HG02884 (cell line): ENCODE measurements at regions not wholly inside any gene's neighbourhood (a gene's known extent, or its start where the extent isn't known, plus 50 kb on each side); places are given as distances from the start of the nearest gene placed in this dataset.

Source experiments
- ATAC-seq: cut with Tn5 transposase; IDR thresholded peaks from one replicate; pipeline ENCODE4 v1.9.1; 2021; ENCODE audit warnings: mild to moderate bottlenecking, moderate library complexity; ENCODE audit not compliant: unreplicated experiment

DNA sequence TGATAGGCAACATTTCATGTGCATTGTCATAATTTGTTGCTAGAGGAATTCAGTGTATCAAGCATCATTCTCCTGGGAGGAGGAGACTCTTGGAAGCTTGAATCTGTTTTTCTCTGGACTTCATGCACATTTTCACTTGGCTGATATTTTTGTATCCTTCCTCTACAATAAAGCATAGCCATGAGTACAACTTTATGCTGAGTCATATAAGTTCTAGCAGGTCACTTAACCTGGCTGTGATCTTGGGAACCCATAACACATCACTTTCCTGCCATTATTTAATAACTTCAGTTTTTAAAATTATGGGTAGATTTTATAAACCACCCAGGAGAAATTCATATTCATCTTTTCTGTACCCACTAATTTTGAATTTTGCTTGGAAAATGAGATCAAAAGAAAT lies 203.0 kb upstream of the CD96 start:
- ATAC-seq, result no peak

DNA sequence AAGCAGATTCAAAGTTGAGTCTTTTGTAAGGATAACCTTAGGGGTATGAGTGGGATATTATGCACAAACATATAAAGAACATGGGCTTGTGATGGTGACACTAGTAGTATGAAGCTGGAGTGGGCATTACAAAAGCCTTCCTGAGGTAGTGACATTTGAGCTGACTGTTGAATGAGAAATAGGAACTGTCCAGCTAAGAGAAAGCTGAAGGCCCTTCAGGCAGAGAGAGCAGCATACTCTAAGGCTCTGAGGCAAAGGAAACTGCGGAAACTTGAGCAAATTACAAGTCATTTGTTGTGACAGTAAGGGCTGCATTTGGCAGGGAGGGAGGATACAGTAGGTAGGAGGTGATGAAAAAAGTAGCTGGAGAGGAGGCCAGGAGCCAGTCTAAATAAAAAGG lies 190.7 kb upstream of the CD96 start:
- no peak for ATAC-seq

DNA sequence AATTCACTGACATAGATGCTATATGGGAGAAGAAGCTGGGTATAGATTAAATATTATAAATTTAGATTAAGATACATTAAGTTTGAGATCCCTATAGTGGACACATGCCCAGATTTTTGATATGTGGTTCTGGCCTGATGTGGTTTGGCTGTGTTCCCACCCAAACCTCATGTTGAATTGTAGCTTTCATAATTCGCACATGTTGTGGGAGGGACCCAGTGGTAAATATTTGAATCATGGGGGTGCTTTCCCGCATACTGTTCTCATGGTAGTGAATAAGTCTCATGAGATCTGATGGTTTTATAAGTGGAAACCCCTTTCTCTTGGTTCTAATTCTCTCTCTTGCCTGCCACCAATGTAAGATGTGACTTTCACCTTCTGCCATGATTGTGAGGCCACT lies 189.4 kb upstream of the CD96 start:
- no peak for ATAC-seq

DNA sequence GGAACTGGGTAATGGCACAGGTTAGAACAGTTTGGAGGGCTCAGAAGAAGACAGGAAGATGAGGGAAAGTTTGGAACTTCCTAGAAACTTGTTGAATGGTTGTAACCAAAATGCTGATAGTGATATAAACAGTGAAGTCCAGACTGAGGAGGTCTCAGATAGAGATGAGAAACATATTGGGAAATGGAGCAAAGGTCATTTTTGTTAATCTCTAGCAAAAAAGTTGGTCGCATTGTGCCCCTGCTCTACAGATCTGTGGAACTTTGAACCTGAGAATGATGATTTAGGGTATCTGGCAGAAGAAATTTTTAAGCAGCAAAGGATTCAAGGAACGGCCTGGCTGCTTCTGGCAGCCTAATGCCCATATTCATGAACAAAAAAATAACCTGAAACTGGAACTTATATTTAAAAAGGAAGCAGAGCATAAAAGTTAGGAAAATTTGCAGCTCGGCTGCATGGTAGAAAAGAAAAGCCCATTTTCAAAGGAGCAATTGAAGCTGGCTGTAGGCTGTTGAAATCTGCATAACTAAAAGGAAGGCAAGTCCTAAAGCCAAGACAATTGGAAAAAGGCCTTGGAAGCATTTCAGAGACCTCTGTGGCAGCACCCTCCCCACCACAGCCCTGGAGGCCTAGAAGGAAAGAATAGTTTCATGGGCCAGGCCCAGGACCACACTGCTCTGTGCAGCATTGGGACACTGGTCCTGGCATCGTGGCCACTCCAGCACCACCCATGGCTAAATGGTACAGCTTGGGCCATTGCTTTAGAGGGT lies 182.6 kb upstream of the CD96 start:
- ATAC-seq, result no peak

DNA sequence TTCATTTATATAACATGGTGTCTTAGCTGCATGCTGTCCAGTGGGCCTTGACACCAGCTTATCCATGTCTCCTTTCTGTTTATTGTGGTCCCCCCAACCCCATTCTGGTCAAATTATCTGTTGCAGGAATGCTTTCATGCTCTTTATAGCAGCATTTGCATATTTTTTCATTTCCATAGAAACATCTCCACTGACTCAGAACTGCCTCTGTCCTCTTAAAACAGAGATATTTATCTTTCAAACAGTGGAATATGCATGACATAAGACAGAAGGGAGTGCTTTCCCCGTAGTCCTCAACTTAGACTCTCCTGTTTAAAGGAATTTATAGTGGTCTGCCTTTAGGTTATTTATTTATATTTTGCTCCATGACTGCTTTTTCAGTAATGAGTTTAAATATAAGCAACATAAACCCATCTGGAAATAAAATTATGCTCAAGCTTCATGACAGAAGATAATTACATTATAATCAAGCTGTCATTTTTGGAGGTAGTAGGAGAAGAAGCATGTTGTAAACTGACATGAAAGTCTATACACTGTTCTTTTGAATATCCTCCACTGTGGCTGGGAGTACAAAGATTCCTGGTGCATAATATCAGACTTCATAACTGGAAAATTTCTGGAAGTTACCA lies 179.5 kb upstream of the CD96 start:
- ATAC-seq, result no peak

DNA sequence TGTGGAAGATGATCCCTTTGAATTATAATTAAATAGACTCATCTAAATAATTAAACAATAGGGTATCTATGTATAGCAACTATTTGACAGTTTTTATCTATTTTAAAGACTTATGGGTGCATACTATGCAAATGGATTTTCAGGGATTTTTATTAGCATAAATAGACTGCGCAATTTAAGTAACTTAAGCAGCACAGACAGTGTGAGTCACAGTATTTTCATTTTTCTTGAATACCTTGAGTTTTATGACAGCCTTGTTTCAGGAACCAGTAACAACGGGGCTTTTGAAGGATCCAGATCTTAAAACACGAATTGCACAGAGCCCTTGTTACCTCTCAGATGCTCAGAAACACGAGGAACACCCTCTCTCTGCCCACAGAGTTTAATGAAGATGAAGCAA lies 175.5 kb upstream of the CD96 start:
- ATAC-seq, result no peak

DNA sequence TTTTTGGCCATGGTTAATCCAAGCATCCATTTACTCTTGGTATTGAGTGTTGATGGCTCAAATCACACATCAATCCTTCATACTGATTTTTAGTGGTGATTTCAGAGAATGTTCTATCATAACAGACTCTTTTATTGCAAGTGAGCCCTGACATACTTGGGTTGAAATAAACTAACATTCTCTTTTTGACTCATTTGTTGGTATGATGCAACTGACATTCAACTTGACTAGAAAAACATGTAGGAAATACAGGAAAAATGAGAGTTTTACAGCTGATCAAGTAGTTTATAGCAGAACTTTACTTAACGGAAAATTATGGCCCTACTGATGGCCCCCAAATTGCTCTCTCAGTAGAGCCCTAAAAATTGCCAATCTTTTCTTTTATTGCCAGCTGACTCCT lies 173.9 kb upstream of the CD96 start:
- ATAC-seq, result no peak

DNA sequence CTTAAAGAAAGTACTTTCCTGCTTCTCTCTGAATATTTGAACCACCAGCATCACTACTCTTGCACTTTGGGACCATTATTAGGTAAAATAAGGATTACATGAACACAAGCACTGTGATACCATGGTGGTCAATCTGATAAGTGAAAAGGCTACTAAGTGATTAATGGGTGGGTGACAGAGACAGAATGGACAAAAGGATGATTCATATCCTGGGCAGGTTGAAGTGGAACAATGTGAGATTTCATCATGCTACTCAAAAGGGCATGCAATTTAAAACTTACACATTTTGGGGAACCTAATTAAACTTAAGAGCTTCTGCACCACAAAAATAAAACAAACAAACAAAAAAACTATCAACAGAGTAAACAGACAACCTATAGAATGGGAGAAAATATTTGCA lies 172.0 kb upstream of the CD96 start:
- ATAC-seq, result no peak

DNA sequence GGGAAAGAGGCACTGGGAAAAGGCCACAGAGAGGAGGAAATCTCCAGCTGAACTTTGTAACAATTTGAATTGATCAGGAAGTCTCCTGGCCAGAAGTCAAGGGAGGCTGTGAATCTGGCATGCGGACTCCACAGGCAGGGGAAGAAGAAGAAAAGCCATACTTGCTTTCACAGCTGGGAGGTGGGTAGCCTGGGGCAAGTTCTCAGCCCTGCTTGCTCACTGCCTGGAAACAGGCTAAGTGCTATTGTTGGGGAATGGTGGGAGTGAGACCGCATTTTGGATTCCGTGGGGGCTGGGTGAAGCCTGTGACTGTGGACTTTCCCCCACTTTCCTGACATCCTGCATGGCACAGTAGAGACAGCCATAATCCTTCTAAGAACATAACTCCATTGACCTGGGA lies 168.8 kb upstream of the CD96 start:
- no peak for ATAC-seq

DNA sequence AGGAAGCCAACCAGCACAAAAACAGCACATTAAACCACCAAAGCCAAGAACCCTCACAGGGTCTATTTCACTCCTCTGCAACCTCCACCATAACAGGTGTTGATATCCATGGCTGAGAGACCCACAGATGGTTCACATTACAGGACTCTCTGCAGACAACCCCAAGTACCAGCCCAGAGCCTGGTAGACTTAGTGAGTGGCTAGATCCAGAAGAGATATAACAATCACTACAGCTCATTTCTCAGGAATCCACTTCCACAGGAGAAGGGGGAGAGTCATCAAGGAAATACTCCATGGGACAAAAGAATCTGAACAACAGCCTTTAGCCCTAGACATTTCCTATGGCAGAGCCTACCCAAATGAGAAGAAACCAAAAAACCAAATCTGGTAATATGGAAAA lies 168.1 kb upstream of the CD96 start:
- no peak for ATAC-seq

DNA sequence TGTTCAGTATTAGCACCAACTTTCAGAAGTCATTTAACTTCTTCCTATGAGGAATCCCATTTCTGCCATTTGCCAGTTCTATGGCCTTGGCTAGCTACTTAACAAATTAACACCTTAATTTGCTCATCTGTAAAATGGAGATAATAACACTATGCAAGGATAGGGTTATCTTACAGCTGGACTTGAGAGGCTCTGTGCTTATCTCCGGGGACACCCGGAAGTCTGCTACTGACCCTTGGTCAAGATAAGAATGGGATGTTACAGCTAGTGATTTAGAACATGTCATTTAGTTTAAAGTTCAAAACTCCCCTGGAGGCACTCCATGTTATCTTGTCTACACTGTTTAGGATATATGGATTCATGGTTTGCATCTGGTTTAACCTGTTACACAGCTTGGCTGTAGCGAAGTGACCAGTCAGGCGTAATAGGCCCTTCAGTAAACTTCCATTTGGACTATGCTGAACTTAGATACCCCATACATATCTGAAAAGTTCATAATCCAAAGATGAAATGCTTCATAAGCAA lies 156.0 kb upstream of the CD96 start:
- ATAC-seq, result no peak

DNA sequence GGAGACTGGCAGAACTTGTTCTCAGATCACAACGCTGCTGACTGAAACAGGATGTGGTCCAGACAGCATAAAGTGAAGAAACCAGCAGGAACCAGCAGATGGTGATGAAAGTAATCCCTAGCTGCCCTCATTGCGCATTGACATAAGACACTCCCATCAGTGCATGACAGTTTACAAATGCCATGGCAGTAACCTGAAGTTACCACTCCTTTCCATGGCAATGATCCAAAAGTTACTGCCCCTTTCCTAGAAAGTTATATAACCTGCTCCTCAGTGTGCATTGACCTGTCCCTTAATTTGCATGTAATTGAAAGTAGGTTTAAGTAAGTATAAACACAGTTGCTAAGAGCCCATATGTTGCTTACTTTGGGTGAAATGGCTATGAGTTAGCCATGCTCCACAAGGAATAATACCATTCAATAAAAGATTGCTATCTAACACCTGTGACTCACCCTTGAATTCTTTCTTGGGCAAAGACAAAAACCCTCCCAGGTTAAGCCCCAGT lies 149.1 kb upstream of the CD96 start:
- no peak for ATAC-seq

DNA sequence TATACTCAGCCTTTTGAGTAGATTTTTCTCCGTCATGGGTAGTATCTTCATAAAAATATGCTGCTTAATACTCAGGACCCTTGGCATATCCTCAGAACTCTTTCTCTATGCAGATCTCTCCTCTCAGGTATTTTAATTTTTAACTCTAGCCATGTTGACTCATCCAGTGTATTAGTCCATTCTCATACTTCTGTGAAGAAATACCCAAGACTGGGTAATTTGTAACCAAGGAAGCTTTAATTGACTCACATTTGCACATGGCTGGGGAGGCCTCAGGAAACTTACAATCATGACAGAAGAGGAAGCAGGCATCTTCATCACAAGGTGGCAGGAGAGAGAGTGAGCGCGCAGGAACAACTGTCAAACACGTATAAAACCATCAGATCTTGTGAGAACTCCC lies 129.3 kb upstream of the CD96 start:
- ATAC-seq, result no peak

DNA sequence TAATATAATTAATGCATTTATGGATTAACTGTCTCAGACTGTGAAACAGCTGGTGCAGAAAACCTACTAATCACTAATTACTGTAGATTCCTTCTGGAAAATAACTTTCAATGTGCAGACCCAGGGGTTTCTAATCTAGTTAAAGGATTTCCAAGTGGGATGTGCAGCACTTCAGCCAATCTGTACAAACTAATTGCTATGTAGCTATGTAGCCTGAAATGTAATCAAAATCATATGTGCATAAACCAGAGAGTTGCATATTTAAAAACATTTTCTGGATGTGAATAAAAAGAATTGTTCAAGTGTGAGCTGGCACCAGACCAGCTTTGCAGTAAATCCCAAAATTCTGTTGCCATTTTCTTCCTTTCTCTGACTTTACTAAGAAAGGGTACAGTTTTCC lies 127.5 kb upstream of the CD96 start:
- ATAC-seq, result no peak

DNA sequence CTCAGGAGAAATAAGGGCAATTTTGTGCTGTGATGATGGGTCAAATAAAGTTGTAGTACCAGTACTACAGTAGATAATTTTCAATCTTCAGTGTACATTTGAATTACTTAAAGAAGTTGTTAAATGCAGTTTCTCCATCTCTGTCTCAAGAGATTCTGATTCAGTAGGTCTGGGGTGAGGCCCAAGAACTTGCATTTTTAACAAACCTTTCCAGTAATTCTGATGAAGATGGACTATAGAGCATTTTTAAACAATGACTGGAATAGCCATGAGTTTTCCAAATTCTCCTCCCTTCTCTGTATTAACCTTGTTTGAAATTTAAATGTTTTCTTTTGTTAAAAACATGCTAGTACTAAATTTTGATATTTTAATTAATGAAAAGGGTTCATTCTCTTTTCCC lies 127.0 kb upstream of the CD96 start:
- ATAC-seq, result no peak

DNA sequence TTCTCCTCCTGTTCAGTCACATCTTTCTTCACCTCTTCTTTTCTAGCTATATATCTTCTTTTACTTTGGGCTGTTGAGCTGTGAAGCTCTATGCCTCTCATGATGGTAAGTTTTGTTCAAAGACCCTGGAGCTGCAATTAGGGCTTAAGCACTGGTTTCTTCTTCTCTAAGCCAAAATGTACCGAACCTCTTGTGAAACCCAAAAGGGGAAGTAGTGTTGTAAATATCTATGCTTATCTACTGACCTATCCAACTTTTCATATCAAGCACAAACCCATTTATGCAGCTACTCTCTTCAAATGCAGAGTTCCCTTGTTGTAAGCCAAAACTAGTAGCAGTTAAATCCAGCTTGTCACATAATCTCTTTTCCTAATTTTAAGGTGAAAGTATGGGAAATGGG lies 123.6 kb upstream of the CD96 start:
- no peak for ATAC-seq

DNA sequence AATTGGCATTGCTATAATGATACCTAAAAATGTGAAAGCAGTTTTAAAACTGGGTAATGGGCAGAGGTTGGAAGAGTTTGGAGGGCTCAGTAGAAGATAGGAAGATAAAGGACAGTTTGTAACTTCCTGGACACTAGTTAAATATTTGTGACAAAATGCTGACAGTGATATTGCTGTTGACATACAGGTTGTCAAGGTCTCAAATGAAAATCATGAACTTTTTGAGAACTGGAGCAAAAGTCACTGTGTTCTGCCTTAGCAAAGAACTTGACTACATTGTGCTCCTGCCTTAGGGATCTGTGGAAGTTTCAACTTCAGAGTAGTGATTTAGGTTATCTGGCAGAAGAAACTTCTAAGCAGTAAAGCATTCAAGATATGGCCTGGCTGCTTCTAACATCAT lies 113.7 kb upstream of the CD96 start:
- no peak for ATAC-seq

DNA sequence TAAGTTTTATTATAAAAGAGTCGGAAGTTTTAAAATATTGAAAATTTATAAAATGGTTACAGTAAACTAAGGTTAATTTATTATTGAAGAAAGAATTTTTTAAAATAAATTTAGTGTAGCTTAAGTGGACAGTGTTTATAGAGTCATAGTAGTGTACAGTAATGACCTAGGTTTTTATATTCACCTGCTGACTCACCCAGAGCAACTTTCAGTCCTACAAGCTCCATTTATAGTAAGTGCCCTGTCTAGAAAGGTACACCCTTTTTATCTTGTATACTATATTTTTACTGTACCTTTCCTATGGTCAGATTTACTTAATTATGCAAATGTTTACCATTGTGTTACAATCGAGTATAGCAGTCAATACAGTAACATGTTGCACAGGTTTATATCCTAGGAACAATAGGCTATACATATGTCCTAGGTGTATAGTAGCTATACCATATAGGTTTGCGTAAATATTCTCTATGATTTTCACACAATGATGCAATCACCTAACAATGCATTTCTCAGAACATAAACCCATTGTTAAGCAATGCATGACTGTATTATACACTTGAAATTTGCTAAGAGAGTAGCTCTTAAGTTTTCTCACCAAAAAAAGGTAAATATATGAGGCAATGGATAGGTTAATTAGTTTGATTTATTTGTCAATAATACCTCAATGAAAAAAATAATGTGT lies 106.9 kb upstream of the CD96 start:
- no peak for ATAC-seq

DNA sequence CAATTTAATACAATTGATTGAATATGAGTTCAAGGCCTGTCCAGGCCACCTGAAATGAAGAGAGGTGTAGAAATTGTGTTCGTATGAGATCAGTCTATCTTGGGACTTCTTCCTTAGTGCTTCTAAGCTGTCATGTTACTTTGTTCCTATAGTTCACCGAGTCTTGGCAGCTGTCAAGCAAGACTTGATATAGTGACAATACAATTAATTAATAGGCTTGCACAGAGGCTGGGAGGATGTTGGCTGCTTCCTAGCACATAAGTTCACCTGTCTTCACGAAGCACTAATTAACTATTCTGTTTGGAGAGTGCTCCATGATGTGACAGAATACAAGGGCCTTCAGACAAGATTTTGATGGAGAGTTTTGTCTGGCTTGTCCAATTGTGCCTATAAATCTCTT lies 103.7 kb upstream of the CD96 start:
- ATAC-seq, result no peak

DNA sequence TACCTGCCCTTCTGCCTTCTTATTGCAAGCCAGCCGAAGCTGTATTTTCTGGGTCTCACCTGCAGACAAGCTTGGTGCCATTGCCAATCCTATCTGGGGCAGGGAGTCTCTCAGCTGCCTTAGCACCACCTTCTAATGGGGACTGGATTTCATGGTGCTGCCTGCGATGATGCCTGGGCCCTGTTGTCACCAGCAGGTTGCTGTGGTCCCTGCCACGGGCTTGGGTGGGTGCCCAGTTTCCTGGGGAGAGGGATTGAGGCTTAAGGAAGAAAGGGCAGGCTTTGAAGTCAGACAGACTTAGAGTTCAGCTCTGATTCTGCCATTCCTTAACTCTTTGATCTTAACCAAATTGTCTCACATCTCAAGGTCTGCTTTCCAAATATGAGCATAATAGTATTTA lies 87.4 kb upstream of the CD96 start:
- ATAC-seq, result no peak

DNA sequence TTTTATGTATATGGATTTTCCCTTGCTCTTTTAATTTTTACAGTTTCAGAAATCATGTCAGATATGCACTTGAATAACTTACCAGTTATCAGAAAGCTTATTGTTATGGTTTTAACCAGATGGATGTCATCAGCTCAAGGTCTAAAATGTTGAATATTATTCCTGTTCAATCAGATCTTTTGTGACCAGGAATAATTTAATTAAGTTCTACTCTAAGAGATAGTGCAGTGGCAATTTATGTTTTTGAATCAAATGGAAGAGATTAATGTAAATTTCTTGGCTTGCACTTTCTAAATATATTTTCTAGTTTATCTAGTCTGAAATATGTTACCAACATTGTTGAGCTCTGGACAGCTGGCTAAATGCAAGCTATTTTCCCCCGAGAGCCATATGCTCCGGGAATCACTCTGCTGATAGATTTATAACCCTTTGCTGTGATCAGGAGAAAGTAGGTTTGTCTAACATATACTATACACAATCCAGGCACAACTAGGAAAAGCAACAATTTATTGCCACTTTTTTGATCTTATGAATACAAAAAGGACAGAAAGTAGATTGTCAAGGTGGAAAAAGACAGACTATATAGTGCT lies 76.8 kb upstream of the CD96 start:
- no peak for ATAC-seq

DNA sequence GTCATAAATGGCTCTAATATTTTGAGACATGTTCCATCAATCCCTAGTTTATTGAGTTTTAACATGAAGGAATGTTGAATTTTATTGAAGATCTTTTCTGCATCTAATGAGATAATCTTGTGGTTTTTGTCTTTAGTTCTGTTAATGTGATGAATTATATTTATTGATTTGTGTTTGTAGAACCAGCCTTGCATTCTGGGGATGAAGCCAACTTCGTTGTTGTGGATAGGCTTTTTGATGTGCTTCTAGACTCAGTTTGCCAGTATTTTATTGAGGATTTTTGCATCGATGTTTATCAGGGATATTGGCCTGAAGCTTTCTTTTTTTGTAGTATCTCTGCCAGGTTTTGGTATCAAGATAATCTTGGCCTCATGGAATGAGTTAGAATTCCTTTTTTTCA lies 72.0 kb upstream of the CD96 start:
- no peak for ATAC-seq
